OCI-M1 (cell line): ENCODE measurements at regions not wholly inside any gene's neighbourhood (a gene's known extent, or its start where the extent isn't known, plus 50 kb on each side); places are given as distances from the start of the nearest gene placed in this dataset.
"Not testable (repeated sequence)": the region's sequence is repeated elsewhere in the genome, so short reads cannot be mapped to it uniquely, and the experiment has no call there.

Experiments
- DNase-seq: peaks from one replicate; lab custom pipeline; 2025; lab: John Stamatoyannopoulos, UW

- no peak for DNase-seq
Observed at GRCh38 chr9:78438211-78438610, 141.3 kb downstream of the PSAT1 start.

GRCh38 chr9:78438780-78439179, 141.9 kb downstream of the PSAT1 start:
- DNase-seq = no peak

GRCh38 chr9:78439190-78439865, 142.4 kb downstream of the PSAT1 start:
- DNase-seq = peak; percentile 86

- no peak for DNase-seq
Observed at GRCh38 chr9:78439866-78440830, 143.2 kb downstream of the PSAT1 start.

GRCh38 chr9:78441396-78441795, 144.5 kb downstream of the PSAT1 start:
- DNase-seq = no peak

- DNase-seq = no peak
Observed at GRCh38 chr9:78441822-78442431, 145.0 kb downstream of the PSAT1 start.

GRCh38 chr9:78442577-78442976, 145.7 kb downstream of the PSAT1 start:
- not testable (repeated sequence) for DNase-seq

- no peak for DNase-seq
Observed at GRCh38 chr9:78443946-78444345, 147.0 kb downstream of the PSAT1 start.

GRCh38 chr9:78448960-78449673, 152.2 kb downstream of the PSAT1 start:
- DNase-seq = no peak

GRCh38 chr9:78453450-78453849, 156.5 kb downstream of the PSAT1 start:
- DNase-seq = no peak

GRCh38 chr9:78462611-78463010, 165.7 kb downstream of the PSAT1 start:
- no peak for DNase-seq

- no peak for DNase-seq
Observed at GRCh38 chr9:78463750-78464149, 166.8 kb downstream of the PSAT1 start.

GRCh38 chr9:78468231-78468630, 171.3 kb downstream of the PSAT1 start:
- no peak for DNase-seq

- DNase-seq = no peak
Observed at GRCh38 chr9:78468974-78469576, 172.2 kb downstream of the PSAT1 start.

GRCh38 chr9:78470216-78470615, 173.3 kb downstream of the PSAT1 start:
- no peak for DNase-seq

- DNase-seq = no peak
Observed at GRCh38 chr9:78470741-78471140, 173.8 kb downstream of the PSAT1 start.

GRCh38 chr9:78472111-78472510, 175.2 kb downstream of the PSAT1 start:
- no peak for DNase-seq

GRCh38 chr9:78479441-78479840, 182.5 kb downstream of the PSAT1 start:
- peak; percentile 8 for DNase-seq

GRCh38 chr9:78486661-78487060, 189.7 kb downstream of the PSAT1 start:
- DNase-seq = no peak

GRCh38 chr9:78490231-78490630, 193.3 kb downstream of the PSAT1 start:
- no peak for DNase-seq

- DNase-seq = no peak
Observed at GRCh38 chr9:78491402-78491801, 194.5 kb downstream of the PSAT1 start.
